HG02938 (cell line): ENCODE measurements at regions not wholly inside any gene's neighbourhood (a gene's known extent, or its start where the extent isn't known, plus 50 kb on each side); places are given as distances from the start of the nearest gene placed in this dataset.

Experiments
- ATAC-seq: cut with Tn5 transposase; IDR thresholded peaks from one replicate; pipeline ENCODE4 v1.9.1; 2021; ENCODE audit warnings: mild to moderate bottlenecking, moderate library complexity; ENCODE audit not compliant: unreplicated experiment

DNA sequence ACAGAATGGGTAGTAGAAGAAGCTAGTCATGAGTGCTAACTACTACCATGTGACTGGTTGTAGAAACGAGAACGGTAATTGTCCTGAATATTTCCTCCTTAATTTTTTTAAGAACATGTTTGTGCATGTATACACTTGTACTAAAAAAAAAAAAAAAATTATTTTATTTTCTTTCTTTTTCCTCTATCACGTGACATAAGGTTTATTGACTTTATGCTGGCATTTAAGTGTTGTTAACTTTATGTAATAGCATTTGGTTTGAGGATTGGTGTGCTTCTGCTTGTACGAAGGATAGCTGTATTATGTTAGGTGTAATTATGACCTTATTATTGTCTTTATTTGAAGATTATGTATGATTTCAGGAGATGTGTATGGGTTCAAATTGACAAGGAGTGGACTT is 349.1 kb upstream of the PTPRD start:
- ATAC-seq: no peak

DNA sequence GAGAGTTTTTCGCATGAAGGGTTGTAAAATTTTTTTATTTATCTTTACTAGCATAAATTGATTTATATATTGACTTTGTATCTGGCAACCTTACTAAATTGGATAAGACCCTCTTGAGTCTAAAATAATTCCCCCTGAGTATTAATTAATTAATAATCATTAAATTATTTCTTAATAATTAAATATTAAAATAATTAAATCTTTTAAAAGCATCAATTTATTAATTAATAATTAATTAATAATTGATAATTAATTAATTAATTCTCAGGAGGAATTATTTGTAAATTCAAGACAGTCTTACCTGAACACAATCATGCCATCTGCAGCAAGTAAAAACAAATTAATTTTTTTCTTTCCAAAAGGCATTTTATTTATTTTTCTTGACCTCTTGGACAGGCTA is 370.4 kb upstream of the PTPRD start:
- ATAC-seq: no peak

DNA sequence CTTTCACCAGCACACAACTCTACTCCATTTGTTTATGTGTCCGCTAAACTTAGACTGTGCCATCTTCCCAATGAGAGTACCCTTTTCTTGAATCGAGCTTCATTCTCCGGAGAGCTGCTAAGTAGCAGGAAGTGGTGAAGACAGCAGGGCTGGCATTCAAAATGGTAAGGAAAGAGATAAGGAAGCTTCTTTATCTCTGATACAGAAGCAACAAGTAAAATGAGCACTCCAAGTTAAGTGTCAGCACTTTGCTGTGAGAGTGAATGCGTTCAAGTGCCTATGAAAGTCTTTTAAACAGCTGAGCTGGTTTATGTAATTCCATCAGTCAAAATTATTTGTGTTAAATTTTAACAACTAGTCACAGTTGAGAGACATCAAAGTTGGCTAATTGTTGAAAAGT is 386.8 kb upstream of the PTPRD start:
- no peak for ATAC-seq

DNA sequence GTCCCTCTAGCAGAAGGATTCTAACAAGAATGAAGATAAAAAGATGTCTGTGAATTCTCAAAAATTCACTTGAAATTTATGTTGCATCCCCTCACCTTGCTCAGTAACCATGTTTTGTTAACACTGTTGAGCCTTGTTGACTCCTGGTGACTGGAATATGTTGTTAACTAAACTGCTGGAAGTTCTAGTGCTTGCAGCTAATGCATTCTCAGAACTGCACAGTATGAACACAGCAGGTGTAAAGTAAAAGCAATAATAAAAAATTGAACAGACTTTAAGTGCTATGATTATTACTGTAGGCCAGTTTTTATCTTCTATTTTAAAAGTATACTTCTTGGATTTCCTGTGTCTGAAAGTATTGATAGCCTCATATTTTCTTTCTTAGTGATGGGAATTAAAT is 388.7 kb upstream of the PTPRD start:
- no peak for ATAC-seq

DNA sequence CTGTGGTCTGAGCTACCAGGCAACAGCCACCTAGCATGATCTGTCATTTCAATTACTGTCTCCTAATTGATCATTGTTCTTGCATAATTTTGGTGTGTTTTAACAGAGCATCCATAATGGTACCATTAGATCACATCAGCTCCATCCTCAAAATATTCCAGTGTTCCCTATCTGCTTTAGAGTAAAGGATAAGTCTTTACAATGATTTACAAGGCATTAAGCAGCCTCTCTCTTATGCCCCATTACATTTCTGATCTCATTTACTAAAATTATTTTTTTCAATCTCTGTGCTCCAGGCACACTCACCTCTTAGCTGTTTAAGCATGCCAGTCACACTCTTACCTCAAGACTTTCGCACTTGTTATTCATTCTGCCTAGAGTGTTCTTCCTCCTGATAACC is 389.9 kb upstream of the PTPRD start:
- ATAC-seq: no peak

DNA sequence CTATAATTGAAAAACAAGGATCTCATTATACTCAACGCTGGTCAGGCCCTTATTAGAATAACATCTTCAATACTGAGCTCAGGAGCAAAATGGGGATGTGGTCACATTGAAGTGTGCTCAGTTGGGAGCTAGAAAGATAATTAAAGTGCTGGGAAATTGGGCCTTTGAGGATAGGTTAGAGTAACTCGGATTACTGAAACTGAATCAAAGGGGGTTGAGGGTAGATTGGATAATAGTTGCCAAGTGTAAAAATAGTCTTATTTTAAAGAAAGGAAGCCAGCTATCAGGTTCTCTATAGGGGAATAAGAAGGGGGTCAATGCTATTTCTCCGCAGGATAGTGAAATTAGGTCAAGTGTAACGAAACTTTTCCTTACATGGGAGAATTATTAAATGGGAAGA is 391.0 kb upstream of the PTPRD start:
- ATAC-seq: no peak

DNA sequence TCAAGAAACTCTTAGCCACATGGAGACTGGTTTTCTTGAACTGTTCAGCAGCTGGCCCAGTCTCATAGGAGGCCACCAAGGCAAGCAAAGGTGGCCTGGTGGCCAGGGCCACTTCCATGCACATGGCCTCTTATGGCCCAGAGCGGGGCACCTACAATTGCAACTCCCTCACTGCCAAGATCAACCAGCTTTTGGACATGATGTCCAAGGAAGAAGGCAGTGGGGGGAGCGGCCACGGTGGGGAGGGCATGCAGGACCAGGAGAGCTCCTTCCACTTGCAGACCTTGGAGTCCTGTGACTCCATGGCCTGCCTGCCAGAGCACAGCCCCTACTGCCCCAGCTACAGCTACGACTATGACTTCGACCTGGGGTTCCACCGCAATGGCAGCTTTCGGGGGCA is 398.9 kb upstream of the PTPRD start:
- ATAC-seq: no peak

DNA sequence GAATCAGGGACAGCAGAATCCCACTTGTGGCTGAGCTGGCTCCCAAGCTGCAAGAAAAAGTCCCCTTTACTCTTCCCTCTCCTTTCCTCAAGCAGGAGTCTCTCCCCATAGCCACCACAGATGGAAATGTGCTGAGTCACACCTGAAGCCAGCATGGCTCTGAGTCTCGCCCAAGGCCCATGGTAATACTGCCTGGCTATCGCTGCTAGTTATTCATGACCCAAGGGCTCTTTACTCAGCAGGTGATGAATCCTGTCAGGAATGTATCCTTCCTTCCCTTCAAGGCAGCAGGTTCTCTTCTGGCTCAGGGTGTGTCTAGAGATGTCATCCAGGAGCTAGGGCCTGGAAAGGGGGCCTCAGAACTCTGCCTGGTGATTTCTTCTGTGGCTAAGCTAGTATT is 403.3 kb upstream of the PTPRD start:
- no peak for ATAC-seq

DNA sequence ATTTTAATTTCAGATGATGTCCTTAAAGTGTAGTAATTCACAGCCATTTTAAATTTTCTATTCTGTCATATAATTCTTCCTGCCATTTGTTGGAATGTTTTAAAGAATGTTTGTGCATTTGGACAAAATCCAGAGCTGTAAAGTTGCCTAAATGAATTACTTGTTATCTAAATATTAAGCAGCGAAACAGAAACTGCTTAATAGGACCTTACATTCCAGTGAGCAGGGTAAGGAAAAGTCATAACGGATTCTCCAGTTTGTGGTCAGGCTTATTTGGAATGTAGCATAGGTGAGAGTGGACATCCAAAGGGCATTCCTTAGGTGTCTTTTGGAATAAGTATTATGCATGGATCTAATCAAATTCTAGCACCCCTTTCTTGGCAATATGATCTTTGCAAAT is 410.4 kb upstream of the PTPRD start:
- no peak for ATAC-seq

DNA sequence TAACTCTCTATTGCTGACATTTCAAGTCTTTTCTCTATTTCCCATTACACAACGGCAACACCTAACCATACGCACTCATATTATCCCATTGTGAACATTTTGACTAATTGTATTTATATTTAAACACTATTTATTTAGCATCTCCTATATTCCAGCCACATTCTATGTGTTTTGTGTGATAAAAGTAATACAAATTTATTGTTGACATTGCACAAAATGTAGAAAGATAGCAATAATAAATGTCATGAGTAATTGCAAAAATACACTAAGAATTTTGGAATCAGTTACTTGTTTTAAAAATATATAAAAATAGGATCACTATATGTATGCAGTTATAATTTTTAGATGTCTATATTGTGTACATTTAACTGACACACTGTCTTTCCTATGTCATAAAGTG is 413.0 kb upstream of the PTPRD start:
- ATAC-seq: no peak

DNA sequence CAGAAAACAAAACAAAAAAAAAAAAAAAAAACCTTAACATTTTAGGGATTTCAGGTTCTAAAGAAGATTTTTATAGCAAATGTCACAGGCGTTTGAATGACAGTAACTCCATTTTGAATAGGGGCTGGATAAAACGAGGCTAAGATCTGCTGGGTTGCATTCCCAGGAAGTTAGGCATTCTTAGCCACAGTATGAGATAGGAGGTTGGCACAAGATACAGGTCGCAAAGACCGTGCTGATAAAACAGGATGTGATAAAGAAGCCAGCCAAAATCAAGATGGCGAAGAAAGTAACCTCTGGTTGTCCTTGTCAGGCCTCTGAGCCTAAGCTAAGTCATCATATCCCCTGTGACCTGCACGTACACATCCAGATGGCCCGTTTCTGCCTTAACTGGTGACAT is 425.6 kb upstream of the PTPRD start:
- ATAC-seq: no peak

DNA sequence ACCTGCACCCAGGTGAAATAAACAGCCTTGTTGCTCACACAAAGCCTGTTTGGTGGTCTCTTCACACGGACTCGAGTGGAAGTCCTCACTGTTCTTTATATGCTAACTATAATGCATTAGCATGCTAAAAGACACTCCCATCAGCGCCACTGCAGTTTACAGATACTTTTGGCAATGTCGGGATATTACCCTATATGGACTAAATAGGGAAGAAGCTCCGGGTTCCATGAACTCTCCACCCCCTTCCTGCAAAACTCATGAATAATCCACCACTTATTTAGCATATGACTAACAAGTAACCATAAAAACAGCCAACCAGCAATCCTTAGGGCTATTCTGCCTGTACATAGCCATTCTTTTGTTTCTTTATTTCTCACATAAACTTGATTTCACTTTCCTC is 426.2 kb upstream of the PTPRD start:
- ATAC-seq: no peak

DNA sequence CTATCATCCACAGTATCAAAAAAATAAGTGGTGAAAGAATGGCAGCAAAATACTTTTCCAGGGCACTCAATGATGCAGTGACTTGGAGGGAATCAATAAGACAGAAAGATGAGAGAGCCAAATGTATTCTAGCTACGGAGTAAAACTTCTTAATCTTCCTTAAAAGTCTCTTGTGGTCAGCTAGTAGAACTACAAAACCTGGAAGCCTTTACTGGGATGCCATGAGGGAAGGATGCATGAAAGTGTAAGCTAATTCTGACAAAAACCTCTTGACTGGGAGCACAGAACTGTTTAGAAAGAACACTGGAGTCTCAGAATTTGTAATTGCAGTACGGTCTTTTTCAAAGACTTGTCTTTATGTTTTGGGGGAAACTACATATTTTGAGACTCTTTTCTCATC is 432.8 kb upstream of the PTPRD start:
- ATAC-seq: no peak

DNA sequence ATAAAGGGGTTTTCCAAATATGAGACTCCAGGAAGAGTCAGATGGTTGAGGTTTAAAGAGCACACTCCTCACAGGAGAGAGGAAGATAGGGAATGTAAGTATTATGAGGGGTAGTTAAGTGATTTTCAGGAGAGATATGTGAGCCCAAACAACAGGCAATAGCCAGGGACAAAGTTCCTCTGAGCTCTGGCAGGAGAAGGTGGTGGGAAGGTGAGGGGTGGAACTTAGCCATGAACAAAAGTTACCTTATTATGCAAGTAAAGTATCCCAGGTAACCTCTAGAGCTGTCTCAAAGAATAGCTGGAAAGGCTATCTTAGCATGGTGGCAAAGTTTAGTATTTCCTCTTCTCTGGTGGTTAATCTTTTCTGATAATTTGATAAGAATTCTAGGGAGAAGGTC is 450.5 kb upstream of the PTPRD start:
- ATAC-seq: no peak

DNA sequence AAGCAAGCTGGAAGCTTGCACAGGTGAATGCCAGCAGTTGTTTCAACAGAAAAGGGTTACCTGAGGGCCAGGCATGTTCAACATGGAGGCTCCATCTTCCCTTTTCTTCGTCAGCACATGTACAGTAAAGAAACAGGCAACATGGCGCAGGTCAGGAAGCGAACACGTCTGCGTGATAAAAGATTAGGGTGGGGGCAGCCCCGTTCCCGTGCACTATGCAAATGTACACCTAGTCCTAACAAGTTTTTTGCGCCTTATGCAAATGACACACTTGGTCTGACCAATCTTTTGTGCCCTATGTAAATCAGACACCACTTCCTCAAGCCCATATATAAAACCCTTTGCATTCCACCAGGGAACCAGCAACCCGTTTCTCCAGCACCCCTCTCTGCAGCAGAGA is 452.1 kb upstream of the PTPRD start:
- ATAC-seq: no peak

DNA sequence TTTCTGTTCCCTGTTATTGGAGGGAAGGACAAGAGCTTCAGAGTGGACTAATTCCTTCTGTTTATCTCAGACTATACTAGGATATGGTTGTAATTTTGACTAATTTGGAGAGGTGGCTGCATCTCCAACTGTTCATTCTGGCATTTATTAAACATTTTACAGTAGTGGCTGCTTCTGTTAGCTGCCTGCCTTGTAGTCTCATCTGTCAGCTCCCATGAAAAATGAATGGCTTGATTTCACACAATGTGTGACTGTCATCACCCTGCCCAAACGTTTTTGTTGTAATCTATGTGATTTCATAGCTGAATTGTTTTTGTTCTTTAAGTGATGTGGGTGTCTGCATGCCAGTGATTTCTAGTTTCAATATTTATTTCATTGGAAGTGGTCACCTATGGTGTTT is 459.4 kb upstream of the PTPRD start:
- no peak for ATAC-seq

DNA sequence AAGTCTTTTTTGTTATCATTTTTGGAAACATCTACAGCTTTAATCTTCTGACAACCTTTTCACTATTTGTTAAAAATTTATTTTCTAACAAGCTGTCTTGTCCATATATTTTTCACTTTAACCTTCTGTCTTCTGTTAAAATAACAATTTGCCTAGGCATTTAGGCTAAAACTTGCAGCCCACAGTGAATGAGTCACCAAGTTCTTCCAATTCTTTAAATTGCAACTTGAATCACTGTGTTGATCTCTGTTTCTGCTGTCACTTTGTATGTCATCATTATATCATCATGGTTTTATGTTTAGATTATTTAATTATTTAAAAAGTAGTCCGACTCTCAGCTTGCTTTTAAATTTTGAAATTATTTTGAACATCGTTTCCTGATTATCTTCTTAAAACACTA is 473.8 kb upstream of the PTPRD start:
- ATAC-seq: no peak

DNA sequence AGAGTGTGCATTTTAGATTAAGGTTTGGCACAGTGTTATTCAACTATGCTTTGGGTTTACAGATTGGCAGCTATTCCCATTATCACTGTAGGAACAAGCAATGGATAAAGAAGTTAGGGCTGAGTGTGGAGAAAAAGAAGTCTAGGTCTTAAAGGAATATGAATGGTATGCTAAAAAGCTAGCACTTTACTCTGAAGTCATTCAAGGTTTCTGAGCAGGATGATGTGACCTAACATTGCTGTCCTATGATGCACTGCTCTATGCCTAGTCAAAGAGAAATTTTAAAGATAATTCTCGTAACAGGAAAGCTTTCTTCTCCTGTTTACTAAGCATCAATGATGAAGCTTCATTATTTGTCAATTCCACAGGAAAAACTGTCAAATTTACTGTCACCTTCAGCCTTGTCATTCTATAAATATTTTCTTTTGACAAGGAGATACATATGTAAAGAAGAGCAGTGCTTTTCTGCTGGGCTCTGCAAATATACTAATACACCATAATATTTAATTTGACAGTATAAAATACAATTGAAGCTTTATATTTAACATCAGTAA is 476.1 kb upstream of the PTPRD start:
- ATAC-seq: no peak

DNA sequence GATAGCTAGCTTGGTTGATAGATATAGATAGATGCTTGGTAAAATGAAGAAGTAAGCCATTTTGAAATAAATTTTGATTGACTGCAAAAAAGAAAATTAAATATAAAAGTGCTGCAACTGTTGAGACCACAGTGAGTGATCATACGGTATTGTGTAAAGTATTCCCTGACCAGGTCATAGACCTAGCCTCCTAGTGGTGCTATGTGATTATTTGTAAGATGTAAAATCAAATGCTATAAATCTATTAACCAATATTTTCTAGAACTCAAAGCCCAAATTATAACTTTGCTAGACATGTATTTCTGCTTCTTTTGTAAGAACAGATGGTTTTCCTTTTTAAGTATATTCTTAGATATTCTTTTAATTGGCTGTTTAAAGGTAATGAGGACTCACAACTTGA is 480.2 kb upstream of the PTPRD start:
- ATAC-seq: no peak

DNA sequence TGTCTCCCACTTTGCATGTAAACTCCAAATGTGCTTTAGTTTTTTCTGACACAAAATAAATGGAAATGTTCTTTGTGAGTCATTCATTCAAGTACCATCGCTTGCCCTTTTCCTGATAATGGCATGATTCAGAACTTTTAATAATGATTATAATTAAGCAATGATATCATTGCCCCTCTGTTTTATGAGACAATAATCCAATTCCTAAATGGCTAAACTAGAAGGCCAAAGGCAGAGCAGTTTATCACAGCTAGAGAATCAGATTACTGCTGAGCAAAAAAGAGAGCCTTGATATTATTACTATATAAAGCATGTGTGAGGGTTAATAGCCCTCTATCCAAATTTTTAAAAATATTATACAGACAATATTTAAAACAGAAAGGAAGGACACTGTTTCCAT is 484.2 kb upstream of the PTPRD start:
- no peak for ATAC-seq

DNA sequence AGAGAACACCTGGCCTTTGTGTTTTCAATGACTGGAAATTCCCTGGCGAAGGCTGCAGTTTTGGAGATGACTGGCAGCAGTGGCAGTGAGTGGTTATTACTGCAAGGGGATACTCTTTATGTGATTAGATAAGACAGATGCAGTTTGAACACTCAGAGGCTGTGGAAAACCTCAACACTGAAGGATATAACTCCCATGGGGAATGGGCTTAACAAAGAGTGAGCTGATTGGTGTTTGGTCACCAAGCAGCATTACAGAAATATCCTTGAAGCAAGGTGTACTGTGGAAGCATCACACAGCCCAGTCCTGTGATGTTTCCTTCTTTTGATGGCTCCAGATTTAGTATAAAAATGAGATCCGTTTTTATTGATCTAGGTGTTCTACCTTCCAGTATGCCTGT is 490.7 kb upstream of the PTPRD start:
- ATAC-seq: no peak

DNA sequence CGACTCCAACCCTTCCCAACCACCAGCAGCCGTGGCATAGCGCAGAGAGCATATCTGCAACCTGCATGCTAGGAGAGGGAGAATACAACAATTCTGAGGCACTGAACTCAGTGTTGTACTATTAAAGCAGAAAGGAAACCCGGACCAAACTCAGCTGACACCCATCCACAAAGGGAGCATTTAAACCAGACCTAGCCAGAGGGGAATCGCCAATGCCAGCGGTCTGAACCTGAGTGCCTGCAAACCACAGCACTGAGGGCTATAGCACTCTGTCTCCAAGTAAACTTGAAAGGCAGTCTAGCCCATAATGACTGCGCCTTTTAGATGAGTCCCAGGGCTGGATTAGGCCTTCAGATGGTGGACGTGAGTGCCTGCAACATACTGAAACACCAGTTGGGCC is 494.4 kb upstream of the PTPRD start:
- ATAC-seq: no peak

DNA sequence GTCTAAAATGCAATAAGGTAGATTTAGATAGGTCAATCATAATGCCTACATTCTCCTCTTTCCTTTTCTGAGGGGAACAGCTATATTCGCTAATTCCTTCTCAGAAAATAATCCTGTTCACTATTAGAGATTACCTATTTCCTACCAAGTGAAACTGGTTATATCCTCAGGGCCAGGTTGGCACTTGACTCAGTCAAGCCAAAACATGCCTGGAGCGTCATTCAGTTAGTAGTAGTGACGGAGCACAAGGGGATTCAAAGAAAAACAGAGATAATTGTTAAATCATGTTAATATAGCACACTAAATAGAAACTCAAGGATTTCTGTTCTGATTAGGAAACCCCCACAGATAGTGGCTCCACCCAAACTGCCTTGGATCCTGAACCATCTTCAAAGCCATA is 515.4 kb upstream of the PTPRD start:
- ATAC-seq: no peak

DNA sequence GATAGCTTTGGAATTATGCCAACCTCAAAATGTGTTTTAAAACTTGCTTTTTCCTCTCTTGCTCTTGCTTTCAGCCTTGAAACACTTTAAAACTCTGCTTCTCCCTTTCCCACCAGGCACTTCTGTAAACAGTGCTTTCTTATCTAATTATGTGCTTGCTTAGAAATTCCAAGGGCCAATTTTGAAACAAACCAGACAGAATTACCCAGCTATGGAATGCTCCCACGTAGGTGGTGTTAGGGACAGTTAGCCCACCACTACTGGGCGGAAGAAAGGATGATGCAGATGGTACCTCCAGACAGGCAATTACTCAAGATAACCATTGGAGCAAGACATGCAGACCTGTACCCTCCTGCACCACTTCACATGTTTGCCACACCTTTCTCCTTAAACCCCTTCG is 523.0 kb upstream of the PTPRD start:
- ATAC-seq: no peak
